ENCODE measurements at regions not wholly inside any gene's neighbourhood (a gene's known extent, or its start where the extent isn't known, plus 50 kb on each side); places are given as distances from the start of the nearest gene placed in this dataset.

- TF ChIP-seq FOXM1 (IDR thresholded peaks at IDR 0.05; ENCODE audit: borderline replicate concordance): no peak
- no peak for TF ChIP-seq BHLHE40 (IDR thresholded peaks at IDR 0.05; ENCODE audit: borderline replicate concordance)
These were observed 636.8 kb downstream of the ADCYAP1 start for GRCh38 chr18:1541478-1541877.

All from HEK293T (cell line).